GM21576 (cell line): ENCODE measurements at regions not wholly inside any gene's neighbourhood (a gene's known extent, or its start where the extent isn't known, plus 50 kb on each side); places are given as distances from the start of the nearest gene placed in this dataset.
"Not testable (repeated sequence)": the region's sequence is repeated elsewhere in the genome, so short reads cannot be mapped to it uniquely, and the experiment has no call there.

Experiments used
- ATAC-seq: cut with Tn5 transposase; IDR thresholded peaks from one replicate; pipeline ENCODE4 v1.9.1; 2021; ENCODE audit warnings: mild to moderate bottlenecking, moderate library complexity; ENCODE audit not compliant: unreplicated experiment

DNA sequence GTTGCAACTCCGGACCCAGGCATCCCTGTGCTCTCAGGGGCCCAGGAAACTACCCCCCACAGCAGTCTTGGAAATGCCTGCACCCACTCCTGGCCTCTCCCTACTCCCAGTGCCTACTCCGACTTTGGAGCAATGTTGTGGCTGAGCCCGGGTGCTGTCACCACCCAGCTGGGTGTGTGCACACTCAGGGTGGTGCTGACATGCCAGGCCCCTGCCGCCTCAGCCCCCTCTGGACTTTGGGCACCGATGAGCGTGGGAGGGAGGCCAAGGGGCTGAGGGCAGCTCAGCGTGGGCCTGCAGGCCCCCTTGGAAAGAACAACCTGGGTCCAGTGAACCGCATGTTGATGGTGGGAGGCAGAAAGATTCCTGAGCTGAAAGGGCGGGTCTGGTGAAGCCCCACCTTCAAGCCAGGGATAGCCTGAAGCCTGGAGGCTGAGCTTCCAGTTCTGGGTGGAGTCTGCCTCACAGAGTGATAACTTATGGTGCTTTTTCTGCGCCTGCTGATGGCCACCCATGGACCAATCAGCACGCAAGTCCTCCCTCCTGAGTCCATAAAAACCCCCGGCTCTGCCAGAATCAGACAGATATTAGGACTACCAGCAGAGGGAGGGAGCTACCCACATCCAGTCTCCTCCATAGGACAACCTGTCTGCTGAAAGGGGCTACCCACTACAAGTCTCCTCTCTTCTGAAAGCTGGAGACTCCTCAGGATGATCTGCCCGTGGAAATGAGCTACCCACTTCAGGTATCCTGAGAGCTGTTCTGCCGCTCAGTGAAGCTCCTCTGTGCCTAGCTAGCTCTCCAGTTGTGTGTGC, 380.4 kb upstream of the SORCS1 start:
- no peak for ATAC-seq

DNA sequence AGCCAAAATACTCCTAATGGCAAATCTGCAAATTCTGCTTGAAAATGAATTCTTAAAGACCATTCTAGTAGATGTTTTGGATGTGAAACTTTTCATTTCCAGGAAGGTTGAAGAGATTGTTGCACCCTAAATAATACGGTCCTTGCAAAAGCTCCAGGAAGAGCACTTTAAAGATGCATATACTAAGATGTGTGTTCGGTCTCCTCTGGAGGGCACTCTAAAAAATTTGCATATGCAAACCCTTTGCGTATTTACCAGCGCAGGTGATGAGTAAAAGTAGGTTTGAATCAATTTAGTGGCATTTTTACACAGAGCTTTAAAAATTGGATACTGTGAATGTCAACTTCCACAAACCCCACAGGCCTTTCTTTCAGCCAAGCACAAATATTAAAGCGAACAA, 378.1 kb upstream of the SORCS1 start:
- no peak for ATAC-seq

DNA sequence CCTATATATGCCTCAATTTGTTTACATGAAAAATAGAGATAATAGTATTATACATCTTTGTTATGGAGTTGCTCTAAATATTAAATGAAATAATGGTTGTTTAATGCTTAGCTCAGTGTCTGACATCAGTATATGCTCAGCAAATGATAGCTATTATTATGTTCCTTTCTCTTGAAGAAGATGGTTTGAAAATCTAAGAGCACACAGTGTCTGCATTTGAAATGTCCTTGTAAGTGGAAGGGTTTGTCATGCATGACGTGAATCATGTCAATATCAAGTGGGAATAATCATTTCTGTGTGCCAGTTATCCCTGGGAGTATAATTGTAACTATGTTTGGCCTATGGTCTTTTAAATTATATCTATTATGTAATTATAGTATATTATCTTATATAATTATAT, 377.5 kb upstream of the SORCS1 start:
- no peak for ATAC-seq

DNA sequence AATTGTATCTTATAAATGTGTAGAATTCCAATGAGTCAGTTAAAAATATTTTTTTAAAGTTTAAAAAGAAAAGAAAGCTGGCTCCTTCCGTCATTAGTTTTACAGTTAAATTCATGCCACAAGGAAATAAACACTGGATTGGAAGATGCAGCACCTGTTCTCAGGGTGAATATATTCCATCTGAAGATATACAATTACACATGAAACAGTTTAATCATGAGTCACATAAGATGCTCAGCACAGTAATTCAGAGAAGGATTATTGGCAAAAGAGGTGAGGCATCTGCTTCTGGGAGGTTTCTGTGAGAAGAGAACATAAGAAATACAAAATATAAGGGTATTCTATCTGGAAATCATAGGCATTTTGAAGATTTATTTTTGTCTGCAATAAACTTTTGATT, 376.5 kb upstream of the SORCS1 start:
- ATAC-seq: no peak

DNA sequence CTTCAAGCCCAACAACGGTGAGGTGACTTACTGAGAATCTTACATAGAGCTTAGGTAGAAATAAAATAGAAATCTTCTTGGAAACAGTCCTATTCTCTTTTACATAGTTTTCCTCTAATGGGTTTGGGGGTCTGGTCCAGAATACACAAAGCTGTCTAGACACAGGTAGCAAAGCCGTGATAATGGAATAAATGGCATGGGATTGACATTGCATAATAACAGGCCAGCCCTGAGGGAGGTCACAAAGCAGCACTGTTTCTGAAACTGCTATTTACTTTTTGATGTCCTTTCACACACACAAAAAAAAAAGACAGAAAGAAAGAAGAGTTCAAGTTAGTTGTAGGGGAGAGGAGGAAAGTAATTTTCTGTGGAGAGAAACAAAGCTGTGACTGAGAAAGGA, 364.8 kb upstream of the SORCS1 start:
- ATAC-seq: no peak

DNA sequence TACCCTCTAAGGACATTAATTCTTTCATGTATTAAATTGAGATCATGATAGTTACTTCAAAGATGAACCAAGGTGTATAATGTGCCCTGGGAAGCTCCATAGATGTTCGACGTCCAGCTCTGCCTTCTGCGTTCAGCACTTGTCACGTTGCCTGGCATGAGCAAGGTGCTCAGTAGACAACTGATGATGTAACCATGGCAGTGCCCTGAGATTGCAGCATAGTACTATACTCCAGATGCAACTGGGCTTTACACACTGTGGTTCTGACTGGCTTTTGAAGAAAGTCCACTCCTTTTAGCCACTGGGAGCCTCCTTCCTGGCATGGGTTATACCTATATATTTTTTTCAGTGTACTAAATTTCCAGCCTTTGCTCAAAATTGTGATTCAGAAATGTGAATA, 355.8 kb upstream of the SORCS1 start:
- ATAC-seq: no peak

DNA sequence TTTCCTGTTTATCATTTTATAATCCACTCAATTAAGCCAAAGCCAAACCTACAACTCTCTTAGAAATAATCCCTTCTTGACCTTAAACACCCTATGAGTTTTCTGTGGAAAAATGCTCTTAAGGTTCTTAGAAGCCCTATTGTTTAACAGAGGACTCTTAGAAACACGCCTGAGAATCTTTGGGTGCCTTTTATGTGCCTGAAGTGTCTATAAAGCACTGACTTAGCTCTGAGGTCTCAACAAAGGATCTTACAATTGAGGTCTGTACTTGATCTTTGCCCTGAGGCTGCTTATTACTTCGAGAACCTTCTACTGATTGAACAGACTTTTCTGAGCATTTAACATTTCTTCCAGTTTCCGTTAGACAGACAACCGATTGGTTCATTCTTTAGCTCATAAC, 353.3 kb upstream of the SORCS1 start:
- ATAC-seq: no peak

DNA sequence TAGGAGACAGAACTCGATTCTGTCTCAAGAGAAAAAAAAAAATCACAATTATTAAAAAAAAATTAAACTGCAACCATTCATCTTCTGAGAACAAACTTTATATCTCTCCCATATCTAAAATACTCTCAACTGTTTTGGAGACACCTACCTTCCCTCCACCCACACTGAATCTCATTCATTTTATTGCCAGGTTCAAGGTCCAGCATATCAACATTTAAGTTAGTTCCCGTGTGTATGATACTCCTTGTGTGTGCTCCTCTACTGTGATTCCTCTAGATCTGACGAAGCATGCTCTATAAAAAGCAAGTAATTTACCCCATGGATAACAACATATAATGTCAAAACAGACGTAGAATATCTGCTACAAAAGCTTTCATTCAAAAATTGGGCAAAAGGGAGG, 351.8 kb upstream of the SORCS1 start:
- ATAC-seq: no peak

DNA sequence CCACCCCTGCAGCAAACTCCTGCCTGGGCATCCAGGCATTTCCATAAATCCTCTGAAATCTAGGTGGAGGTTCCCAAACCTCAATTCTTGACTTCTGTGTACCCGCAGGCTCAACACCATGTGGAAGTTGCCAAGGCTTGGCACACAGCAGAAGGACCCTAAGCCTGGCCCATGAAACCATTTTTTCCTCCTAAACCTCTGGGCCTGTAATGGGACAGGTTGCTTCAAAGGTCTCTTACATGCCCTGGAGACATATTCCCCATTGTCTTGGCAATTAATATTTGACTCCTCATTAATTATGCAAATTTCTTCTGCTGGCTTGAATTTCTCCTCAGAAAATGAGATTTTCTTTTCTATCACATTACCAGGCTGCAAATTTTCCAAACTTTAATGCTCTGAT, 339.5 kb upstream of the SORCS1 start:
- not testable (repeated sequence) for ATAC-seq

DNA sequence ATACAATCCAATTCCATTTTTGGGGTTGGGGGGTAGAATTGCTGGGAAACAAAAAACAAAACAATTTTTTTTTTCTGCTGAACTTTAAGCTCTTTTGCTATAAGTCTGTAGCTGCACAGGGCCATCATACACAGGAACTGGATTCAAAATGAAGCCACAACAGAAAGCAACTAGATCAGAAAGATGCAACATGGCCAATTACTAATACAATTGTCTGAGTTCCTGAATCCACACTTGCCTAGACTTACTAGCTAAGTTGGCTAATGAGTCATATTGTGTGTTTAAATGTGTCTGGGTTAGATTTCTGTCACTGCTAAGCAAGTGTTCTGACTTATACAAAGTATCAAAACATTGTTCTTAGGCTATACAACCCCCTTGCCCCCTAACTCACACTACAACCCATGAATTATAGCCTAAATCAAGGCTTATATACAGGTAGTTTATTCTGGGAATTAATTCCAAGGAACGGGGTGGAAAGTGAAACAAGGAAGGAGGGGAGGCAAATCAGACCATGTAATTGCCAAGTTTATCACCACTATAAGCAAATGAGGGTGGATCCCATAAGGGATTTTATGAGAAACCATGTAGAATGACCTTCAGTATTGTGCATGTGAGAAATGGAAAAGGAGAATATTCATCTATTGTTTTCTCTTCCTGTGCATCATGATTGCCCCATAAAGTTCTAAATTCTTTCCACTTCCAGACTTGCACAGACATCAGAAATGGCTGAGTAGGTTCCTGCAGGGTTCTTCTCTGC, 337.9 kb upstream of the SORCS1 start:
- ATAC-seq: no peak

DNA sequence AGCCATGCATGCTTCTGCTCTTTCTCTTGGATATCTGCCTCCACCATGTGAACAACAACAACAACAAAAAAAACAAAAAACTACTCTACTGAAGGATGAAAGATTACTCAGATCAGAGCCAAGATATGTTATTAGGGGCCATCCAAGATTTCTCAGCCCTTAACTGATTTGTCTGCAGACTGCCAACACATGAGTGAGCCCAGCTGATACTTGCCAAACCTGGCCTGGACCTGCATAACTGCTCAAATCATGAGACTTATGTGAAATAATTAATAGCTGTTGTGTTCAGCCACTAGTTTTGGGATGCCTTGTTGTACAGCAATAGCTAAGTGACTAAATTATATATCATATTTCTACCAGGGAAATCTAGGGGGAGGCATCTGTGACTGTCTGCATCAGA, 334.5 kb upstream of the SORCS1 start:
- no peak for ATAC-seq

DNA sequence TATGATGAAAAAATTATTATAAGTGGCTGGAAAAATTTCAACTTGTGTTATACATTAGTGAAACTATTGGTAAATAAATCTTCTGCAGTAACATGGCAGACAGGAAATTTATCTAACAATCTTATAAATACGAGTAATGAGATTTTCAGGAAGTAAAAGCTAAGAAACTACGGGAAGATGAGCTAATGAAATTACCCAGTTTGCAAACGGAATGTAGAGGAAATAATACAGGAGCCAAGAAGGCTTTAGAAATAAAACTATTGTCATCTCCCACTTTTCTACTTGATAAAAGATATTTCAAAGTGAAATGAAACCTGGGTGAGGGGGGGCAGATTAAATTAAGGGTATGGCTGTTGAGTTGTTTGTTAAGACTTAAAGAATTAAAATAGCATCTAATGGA, 332.5 kb upstream of the SORCS1 start:
- no peak for ATAC-seq

DNA sequence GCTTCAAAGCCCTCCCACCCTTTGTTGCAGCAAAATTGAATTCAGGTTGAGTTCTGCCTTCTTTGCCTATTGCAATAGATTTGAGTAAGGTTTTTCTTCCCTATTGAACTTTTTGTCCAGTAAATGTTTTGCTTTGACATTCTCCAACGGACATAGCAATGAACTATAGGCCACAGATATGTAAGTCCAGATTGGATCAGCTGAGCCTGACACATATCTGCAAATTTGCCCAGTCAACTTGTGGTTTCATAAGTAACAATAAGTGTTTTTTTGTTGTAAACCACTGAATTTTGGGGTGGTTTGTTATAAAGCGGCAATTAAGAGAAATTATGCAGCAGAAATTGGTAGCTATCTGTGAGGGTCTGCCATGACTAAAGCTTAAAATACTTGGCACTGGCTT, 332.1 kb upstream of the SORCS1 start:
- ATAC-seq: no peak

DNA sequence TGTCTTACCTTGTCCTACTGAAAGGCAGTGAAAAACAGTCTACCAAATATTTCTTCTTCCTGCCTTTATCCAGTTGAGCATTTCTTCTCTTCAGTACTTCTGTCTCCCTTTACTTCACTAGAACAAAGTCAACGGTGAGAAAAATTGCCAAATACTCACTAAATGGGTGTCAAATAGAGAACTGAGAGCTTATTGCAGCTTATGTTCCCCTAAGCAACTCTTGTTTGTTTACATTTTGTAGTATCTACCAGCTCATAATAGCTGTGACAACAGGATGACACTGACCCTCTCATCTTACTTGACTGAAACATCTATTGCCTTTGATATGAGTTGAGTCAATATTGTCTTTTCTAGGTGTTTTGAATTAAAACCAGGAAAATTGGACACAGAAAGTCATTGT, 327.9 kb upstream of the SORCS1 start:
- no peak for ATAC-seq

DNA sequence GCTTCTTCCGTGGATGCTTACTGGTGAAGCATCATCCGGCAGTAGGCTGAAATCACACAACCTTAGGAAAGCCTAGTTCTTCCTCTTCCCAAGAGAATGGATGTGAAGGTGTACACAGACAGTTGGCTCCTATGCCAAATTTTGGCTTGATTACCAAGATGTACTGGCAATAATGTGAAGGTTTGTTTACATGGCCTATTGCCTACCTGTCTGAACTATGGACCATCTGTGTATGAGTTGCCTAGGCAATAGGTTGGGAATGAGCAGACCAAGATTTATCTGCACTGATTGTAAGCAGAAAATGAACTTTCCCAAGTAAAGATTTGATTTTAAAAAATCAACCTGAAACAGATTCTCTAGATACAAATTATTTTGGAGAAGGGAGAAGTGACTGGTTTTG, 325.9 kb upstream of the SORCS1 start:
- ATAC-seq: no peak

DNA sequence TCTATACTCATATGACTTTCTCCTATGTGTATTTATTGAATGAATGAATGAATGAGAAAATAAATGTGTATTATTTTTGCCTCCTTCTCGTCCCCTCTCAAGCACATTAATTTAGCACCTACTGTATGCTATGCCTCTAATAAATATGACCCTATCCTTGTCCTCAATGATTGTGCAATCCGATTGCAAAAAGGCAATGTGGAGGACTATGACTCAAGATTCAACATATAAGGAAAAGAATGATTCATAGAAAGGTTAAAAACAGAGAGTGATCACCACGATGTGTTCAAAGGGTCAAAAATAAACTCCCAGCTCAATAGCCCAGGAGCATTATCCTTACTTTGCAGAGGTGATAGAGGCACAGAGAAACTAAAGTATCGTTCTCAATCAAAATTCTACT, 322.8 kb upstream of the SORCS1 start:
- ATAC-seq: no peak

DNA sequence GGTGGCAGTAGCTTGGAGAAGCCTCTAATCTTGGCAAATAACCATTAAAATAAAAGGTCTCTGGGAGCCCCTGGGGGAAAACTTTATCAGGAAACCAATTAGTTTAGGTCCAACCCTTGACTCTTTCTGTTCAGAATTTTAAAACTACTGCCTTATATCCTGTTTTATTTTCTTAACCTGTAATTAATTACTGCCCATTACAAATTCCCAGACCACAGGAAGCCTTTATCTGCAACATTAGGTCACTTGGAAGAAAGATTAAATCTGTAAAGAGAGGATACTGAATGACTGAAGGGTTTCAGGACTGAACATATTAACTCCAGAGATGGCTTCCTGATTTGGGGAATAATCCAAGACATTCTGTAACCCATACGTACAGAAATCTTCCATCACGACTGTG, 320.5 kb upstream of the SORCS1 start:
- no peak for ATAC-seq

DNA sequence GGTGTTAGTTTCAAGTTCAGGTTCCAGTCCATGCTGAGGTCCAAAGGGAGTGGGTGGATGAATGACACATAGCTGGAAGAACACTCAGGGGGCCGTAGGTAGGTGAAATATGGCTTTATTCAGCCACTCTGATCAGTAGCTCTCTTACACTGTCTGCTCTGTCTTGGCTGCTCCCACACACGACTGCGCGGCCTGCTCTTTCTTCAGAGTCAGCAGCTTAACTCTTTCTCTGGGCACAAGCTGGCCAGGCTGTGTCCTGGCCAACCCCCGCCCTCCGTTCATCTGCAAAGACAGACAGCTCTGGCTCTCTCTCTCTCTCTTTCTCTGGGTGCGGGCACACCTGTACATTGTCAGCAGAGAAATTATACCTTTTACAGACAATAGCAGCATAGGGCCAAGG, 317.4 kb upstream of the SORCS1 start:
- no peak for ATAC-seq

DNA sequence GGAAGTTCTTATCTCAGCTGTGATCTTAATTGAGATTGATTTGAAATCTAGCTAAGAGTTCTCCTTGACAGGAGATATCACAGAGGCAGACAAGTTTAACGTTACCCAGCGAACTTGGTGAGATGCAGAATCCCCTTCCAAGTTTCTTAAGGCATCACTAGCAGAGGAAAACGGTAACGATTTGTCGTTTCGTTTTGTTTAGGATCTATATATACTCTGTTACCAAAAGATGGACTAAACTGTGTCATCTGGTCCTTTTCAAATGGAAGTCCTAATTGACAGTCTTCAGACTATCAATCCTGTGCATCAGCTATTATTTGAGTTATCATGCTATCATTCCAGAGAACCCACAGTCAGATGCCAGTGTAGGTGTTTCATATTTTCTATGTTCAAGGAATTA, 316.7 kb upstream of the SORCS1 start:
- ATAC-seq: no peak

DNA sequence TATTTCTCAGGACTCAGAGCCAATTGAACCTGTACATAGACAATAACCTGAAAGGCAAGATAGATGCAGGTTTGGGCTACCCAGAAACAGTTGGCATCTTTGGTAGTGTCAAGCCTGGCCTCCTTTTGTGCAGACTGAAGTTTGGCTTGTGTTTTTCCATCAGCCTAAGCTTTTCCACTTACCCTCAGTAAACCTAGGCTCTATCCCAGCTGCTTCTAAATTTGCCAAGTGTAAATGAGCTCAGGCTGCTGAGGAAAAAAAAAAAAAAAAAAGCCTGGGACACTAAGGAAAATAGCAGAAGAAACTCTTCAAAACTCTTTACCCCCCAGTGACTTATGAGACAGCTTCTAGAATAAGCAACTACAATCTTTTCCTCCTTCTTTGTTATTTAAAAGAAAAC, 316.3 kb upstream of the SORCS1 start:
- ATAC-seq: no peak

DNA sequence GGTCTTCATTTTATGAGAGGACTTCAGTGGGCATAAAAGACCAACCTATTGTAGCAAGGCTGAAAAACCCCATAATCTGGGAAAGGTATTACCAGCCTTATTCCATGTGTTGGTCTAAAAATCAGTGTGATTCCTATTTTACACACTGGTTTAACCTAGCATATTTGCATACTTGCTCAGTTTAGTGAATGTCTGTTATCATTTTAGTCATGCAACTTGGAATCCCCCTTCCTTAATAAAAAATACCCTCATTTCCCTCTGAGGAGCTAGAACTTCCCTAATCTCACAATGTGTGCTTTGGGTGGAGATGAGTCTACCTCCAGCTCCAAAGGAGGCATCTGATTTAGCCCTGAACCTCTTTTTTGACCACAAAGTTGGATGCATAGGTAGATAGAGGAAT, 312.8 kb upstream of the SORCS1 start:
- ATAC-seq: no peak

DNA sequence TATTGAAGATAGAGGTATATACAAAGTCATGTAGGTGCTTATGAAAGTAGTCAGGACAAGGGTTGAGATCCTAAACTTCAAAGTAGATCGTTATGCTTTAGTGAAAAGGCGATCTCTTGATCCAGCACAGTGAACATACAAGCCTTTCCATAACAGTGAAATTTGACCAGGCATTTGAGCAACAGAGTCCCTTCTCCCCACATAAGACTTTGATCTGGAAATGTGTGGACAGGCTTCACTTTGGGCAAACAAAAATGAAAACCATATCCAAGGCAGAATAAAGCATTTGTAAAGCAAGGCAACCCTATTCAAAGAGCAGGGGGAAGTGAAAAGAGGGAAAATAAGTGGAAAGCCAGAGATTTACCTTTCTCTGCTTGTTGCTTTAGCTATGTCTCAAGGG, 311.9 kb upstream of the SORCS1 start:
- ATAC-seq: no peak

DNA sequence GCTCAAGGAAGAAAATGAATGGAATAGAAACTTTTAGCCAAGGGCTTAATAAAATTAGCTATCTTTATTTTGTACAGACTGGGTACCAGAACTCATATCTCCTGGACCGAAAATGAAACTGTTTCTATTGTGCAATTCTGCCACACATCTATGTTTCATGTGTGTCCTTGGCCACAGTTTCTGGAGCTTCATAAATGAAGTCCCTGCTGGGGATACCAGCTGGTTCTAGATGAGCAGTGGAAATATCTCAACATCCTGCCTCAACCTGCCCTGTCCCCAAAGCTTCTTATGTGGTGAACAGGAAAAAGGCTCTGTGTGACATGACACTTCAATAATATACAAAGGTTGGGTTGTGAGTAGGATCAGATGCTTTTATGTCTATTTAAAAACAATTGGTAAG, 310.1 kb upstream of the SORCS1 start:
- ATAC-seq: no peak
